ENCODE measurements at regions not wholly inside any gene's neighbourhood (a gene's known extent, or its start where the extent isn't known, plus 50 kb on each side); places are given as distances from the start of the nearest gene placed in this dataset.

GRCh38 chr5:152188251-152188650, 216.8 kb downstream of the NMUR2 start:
- ATAC-seq (no peak), DNase-seq (peak in 2 of 4 donors; percentile 8 to 25)
- Histone ChIP-seq H3K4me3 (no peak overlapping the region), H3K27ac (no peak overlapping the region), H3K36me3 (no peaks in the 10 kb centered on the region), H3K4me1 (no peaks in the 10 kb centered on the region), H3K27me3 (no peaks in the 10 kb centered on the region), H3K9me3 (no peaks in the 10 kb centered on the region)
- intact Hi-C loops (cut with DNase I) = no loop called here
- no peak for TF ChIP-seq CTCF (IDR thresholded peaks at IDR 0.05)

DNA sequence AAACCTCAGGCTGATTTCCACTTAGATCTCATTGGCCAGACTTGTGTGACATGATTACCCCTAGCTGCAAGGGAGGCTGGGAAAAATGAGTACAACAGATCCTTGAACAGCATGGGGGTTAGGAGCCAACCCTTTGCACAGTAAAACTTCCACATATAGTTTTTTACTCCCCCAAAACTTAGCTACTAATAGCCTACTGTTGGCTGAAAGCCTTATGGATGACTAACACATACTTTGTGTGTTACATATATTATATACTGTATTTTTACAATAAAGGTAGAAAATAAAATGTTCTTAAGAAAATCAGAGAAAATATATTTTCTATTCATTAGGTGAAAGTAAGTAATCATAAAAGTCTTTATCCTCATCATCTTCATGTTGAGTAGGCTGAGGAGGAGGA, 217.4 kb downstream of the NMUR2 start:
- H3K27ac ChIP-seq = no peak overlapping the region
- H3K9me3 ChIP-seq = no peaks in the 10 kb centered on the region
- H3K36me3 ChIP-seq = no peaks in the 10 kb centered on the region
- no peak overlapping the region for H3K4me3 ChIP-seq
- ATAC-seq = no peak
- DNase-seq = no peak
- no peaks in the 10 kb centered on the region for H3K4me1 ChIP-seq
- TF ChIP-seq CTCF (IDR thresholded peaks at IDR 0.05) = no peak
- no peaks in the 10 kb centered on the region for H3K27me3 ChIP-seq
- intact Hi-C loops (cut with DNase I) = no loop called here

DNA sequence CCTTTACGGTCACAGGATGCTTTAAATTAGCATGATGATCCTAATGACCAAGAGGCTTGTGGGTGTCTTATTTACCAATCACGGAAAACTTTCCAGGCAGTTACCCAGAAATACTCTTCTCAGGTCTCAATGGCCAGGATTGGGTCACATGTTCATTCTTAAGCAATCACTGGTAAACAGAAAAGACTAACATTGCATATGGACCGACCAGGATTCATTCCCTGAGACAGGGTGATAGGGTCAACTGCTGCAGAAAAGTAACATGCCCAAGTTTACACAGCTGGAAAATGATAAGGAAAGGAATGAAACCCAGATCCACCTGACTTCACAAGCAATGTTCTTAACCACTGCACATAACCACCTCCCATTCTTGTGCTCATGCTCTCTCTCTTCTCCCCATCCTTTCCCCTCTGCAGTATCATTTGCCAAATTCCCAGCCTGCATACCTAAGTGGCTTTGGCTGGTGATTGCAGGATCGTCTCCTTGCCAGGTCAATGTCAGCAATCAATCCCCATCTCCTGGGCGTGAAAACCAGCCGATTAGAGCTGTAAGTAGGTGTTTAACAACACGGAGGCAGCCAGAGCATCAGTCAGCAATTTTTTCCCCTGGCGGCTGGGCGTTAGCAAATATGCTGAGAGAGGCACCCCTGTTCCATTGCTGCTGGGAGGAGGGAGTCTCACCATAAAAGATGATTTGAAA, 219.4 kb downstream of the NMUR2 start:
- Histone ChIP-seq H3K27me3 (no peaks in the 10 kb centered on the region), H3K4me1 (no peaks in the 10 kb centered on the region), H3K27ac (no peak overlapping the region), H3K9me3 (no peaks in the 10 kb centered on the region), H3K4me3 (no peak overlapping the region), H3K36me3 (no peaks in the 10 kb centered on the region)
- no peak for TF ChIP-seq CTCF (IDR thresholded peaks at IDR 0.05)
- intact Hi-C loops (cut with DNase I) = no loop called here
- ATAC-seq = no peak
- no peak for DNase-seq

DNA sequence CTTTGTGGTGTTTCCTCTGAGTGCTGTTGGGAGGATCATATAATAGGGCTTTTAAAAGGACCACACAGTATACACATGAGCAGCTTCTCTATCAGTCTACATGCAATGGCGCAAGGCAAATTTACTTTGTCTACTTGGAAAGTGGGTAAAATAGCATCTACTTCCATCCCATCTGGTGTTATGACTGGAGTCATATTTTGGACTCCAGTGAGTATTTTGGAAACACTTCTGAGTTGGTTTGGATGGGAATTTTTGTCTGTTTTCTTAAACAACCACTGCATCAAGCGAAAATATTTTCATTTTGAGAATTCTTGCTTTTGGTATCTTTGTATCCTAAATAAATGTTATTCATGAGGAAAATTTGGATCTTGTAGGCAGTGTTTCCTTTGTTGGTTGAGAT, 220.8 kb downstream of the NMUR2 start:
- Histone ChIP-seq H3K4me3 (no peak overlapping the region), H3K4me1 (no peaks in the 10 kb centered on the region), H3K9me3 (peaks cover 0 to 9% of the 10 kb centered on the region in 2 donors), H3K27ac (no peak overlapping the region), H3K27me3 (no peaks in the 10 kb centered on the region), H3K36me3 (no peaks in the 10 kb centered on the region)
- no peak for ATAC-seq
- intact Hi-C loops (cut with DNase I) = no loop called here
- TF ChIP-seq CTCF (IDR thresholded peaks at IDR 0.05) = no peak
- no peak for DNase-seq

DNA sequence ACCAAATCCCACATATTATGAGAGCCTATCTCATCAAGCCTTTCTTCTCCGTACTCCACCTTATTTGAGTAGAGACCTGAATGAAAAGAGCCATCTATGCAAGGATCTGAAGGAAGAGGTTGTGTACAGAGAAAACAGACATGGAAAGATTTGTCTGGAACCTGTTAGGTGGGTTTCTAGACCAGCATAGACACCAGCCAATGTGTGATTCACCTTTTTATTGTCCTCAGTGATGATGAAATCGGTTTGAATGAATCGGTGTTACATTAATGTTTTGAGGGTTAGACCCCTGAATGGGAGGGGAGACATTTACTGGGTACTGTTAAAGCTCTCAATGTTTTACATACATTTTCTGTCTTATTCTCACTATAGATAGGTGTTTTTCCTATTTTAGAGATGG, 223.6 kb downstream of the NMUR2 start:
- no peaks in the 10 kb centered on the region for H3K27me3 ChIP-seq
- no peak for TF ChIP-seq CTCF (IDR thresholded peaks at IDR 0.05)
- H3K27ac ChIP-seq = no peak overlapping the region
- no peaks in the 10 kb centered on the region for H3K4me1 ChIP-seq
- peaks cover 0 to 9% of the 10 kb centered on the region in 2 donors for H3K9me3 ChIP-seq
- DNase-seq (no peak), ATAC-seq (no peak)
- no peaks in the 10 kb centered on the region for H3K36me3 ChIP-seq
- intact Hi-C loops (cut with DNase I) = no loop called here
- no peak overlapping the region for H3K4me3 ChIP-seq

Data from left lung (tissue), 4 donors.